HL-60 (cell line): ENCODE measurements at regions not wholly inside any gene's neighbourhood (a gene's known extent, or its start where the extent isn't known, plus 50 kb on each side); places are given as distances from the start of the nearest gene placed in this dataset.

Source experiments
- DNase-seq, 2 experiments: peaks; one replicate each; pipeline ENCODE4 v3.0.0-alpha.2; 2010 to 2020; ENCODE audit warnings: low read depth in 1 of 2, low spot score in 1 of 2
- H3K27ac ChIP-seq: fragments of 250-450 bp; sonication (Bioruptor Pico); replicated peaks from 2 replicates; pipeline ENCODE4 v1.5.1; 2020; ENCODE audit warnings: mild to moderate bottlenecking, moderate library complexity
- H3K27me3 ChIP-seq: fragments of 250-450 bp; sonication (Bioruptor Pico); 2 replicates; pipeline ENCODE4 v1.5.1; 2021; ENCODE audit warnings: mild to moderate bottlenecking, moderate library complexity; ENCODE audit not compliant: insufficient read depth, poor library complexity, severe bottlenecking
- H3K4me3 ChIP-seq: replicated peaks from 2 replicates; pipeline ENCODE4 v1.5.1; 2011; ENCODE audit warnings: mild to moderate bottlenecking, control low read depth, low read length; ENCODE audit not compliant: insufficient read depth
- CTCF ChIP-seq: IDR thresholded peaks from one replicate; pipeline ENCODE4 v1.5.1; 2011; ENCODE audit warnings: low read length, control low read depth, inconsistent platforms; ENCODE audit not compliant: insufficient read depth
- GABPA ChIP-seq: IDR thresholded peaks from 2 replicates; pipeline ENCODE4 v1.6.1; 2012; ENCODE audit warnings: low read depth
- POLR2AphosphoS5 ChIP-seq: IDR thresholded peaks from 2 replicates; pipeline ENCODE4 v1.6.1; 2012; ENCODE audit warnings: low read depth
- REST ChIP-seq: IDR thresholded peaks from 2 replicates; pipeline ENCODE4 v1.6.1; 2012; ENCODE audit warnings: low read depth; ENCODE audit not compliant: insufficient replicate concordance
- SPI1 ChIP-seq: IDR thresholded peaks from 2 replicates; pipeline ENCODE4 v1.6.1; 2012; ENCODE audit warnings: low read depth, mild to moderate bottlenecking, borderline replicate concordance

- Histone ChIP-seq H3K27me3 (peaks cover 3% of the 10 kb centered on the region), H3K4me3 (no peak overlapping the region), H3K27ac (no peak overlapping the region)
- TF ChIP-seq POLR2AphosphoS5 (no peak), REST (no peak), CTCF (no peak), SPI1 (no peak), GABPA (no peak)
- no peak for DNase-seq
These were observed 433.0 kb downstream of the KLF12 start for GRCh38 chr13:73701160-73701559.

GRCh38 chr13:73698859-73699258 is 435.3 kb downstream of the KLF12 start:
- no peak for DNase-seq
- Histone ChIP-seq H3K27ac (no peak overlapping the region), H3K27me3 (no peaks in the 10 kb centered on the region), H3K4me3 (no peak overlapping the region)
- TF ChIP-seq SPI1: no peak
- TF ChIP-seq POLR2AphosphoS5: no peak
- TF ChIP-seq CTCF: no peak
- TF ChIP-seq REST: no peak
- TF ChIP-seq GABPA: no peak

GRCh38 chr13:73697166-73697565 is 437.0 kb downstream of the KLF12 start:
- H3K27ac ChIP-seq: no peak overlapping the region
- no peak for DNase-seq
- TF ChIP-seq POLR2AphosphoS5 (no peak), REST (no peak), GABPA (no peak), CTCF (no peak), SPI1 (no peak)

More at GRCh38 chr13:73697166-73697565, 437.0 kb downstream of the KLF12 start:
- Histone ChIP-seq H3K4me3 (no peak overlapping the region), H3K27me3 (no peaks in the 10 kb centered on the region)
